ENCODE measurements at regions not wholly inside any gene's neighbourhood (a gene's known extent, or its start where the extent isn't known, plus 50 kb on each side); places are given as distances from the start of the nearest gene placed in this dataset.

DNA sequence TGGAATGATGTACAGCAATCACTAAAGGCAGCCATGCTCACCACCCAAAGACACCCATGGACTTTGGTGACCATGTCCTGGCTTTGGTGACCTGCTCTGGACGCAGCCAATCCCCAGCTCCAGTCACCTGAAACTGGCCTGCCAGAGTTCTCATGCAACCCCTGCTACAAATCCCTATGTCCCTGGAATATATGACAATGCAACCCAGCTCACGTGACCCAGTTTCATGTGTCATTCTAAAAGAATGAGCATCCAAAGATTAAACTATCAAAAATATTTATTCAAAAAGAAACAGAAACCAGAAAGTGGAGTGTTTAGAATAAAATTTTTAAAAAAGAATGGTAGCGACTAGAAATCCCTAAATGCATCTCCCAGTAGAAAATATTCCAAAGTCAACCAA is 203.3 kb upstream of the IRS2 start:
- Histone ChIP-seq H3K27ac (ENCODE audit: low read depth) (no peak overlapping the region), H3K36me3 (ENCODE audit: insufficient read depth) (no peaks in the 10 kb centered on the region), H3K9me2 (ENCODE audit: insufficient read depth) (peaks cover 5% of the 10 kb centered on the region; the same call in 1 of the 2 replicates), H3K4me2 (no peak overlapping the region), H3K27me3 (ENCODE audit: insufficient read depth) (no peaks in the 10 kb centered on the region), H3K4me1 (ENCODE audit: insufficient read depth) (no peaks in the 10 kb centered on the region), H3K4me3 (no peak overlapping the region), H3F3A (replicated peaks; ENCODE audit: low read depth) (no peaks in the 10 kb centered on the region), H3K79me2 (replicated peaks; ENCODE audit: insufficient read depth) (no peaks in the 10 kb centered on the region), H4K20me1 (replicated peaks; ENCODE audit: insufficient read depth) (no peaks in the 10 kb centered on the region), H2AFZ (no peak overlapping the region)
- no peak for DNase-seq (ENCODE audit: low spot score)
- no peaks in the 10 kb centered on the region for H3K4me1 Mint-ChIP-seq
- TF ChIP-seq JUNB (IDR thresholded peaks at IDR 0.05; ENCODE audit: unreplicated experiment) (no peak), EZH2phosphoT487 (IDR thresholded peaks at IDR 0.05; ENCODE audit: unreplicated experiment) (no peak), NANOG (IDR thresholded peaks at IDR 0.05; ENCODE audit: borderline replicate concordance) (no peak), EZH2 (IDR thresholded peaks at IDR 0.05; ENCODE audit: low read depth, unreplicated experiment) (no peak)
- TF ChIP-seq, protein P1, sequence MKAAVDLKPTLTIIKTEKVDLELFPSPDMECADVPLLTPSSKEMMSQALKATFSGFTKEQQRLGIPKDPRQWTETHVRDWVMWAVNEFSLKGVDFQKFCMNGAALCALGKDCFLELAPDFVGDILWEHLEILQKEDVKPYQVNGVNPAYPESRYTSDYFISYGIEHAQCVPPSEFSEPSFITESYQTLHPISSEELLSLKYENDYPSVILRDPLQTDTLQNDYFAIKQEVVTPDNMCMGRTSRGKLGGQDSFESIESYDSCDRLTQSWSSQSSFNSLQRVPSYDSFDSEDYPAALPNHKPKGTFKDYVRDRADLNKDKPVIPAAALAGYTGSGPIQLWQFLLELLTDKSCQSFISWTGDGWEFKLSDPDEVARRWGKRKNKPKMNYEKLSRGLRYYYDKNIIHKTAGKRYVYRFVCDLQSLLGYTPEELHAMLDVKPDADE (IDR thresholded peaks at IDR 0.05): no peak
- H3K9me3 Mint-ChIP-seq: no peaks in the 10 kb centered on the region; the same call in 2 of the 3 replicates
- ATAC-seq: no peak
- H3K36me3 Mint-ChIP-seq (ENCODE audit: low read depth): no peaks in the 10 kb centered on the region
- H3K27ac Mint-ChIP-seq: no peak overlapping the region
- no peaks in the 10 kb centered on the region for H3K27me3 Mint-ChIP-seq (ENCODE audit: insufficient read depth, low read depth, poor library complexity)
- no peak overlapping the region for H3K4me3 Mint-ChIP-seq

DNA sequence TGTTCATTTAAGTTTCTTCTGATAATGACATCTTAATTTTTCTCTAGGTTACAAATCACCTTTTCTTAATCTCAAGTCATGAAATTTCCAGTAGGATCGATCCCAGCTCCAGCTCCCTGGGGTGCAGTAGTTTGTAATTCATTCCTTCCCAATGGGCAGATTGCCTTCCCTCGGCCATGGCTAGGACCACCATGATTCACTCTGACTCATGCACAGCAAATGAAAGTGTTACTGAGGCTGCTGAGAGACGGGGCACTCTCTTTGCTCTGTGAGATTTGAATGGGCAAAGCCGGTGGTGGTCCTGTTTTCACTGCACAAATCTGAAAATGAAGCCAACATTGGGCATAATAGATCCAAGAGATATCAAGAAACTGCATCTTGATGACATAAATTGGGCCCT is 202.8 kb upstream of the IRS2 start:
- no peak for DNase-seq (ENCODE audit: low spot score)
- Mint-ChIP-seq H3K4me1 (no peaks in the 10 kb centered on the region), H3K36me3 (ENCODE audit: low read depth) (no peaks in the 10 kb centered on the region), H3K4me3 (no peak overlapping the region), H3K27ac (no peak overlapping the region), H3K9me3 (no peaks in the 10 kb centered on the region; the same call in 2 of the 3 replicates), H3K27me3 (ENCODE audit: insufficient read depth, low read depth, poor library complexity) (no peaks in the 10 kb centered on the region)
- Histone ChIP-seq H3K4me2 (no peak overlapping the region), H2AFZ (no peak overlapping the region), H3K4me1 (ENCODE audit: insufficient read depth) (no peaks in the 10 kb centered on the region), H3K9me2 (ENCODE audit: insufficient read depth) (peaks cover 5% of the 10 kb centered on the region; the same call in 1 of the 2 replicates), H3F3A (replicated peaks; ENCODE audit: low read depth) (no peaks in the 10 kb centered on the region), H3K36me3 (ENCODE audit: insufficient read depth) (no peaks in the 10 kb centered on the region), H3K27ac (ENCODE audit: low read depth) (no peak overlapping the region), H3K79me2 (replicated peaks; ENCODE audit: insufficient read depth) (no peaks in the 10 kb centered on the region), H3K27me3 (ENCODE audit: insufficient read depth) (no peaks in the 10 kb centered on the region), H3K4me3 (no peak overlapping the region), H4K20me1 (replicated peaks; ENCODE audit: insufficient read depth) (no peaks in the 10 kb centered on the region)
- TF ChIP-seq NANOG (IDR thresholded peaks at IDR 0.05; ENCODE audit: borderline replicate concordance) (no peak), ZNF462 (CRISPR knock-in tag; IDR thresholded peaks at IDR 0.05) (no peak), JUNB (IDR thresholded peaks at IDR 0.05; ENCODE audit: unreplicated experiment) (no peak), ZNF331 (CRISPR knock-in tag; IDR thresholded peaks at IDR 0.05; ENCODE audit: low read depth) (no peak), CREB1 (CRISPR knock-in tag; IDR thresholded peaks at IDR 0.05; ENCODE audit: low read depth) (no peak)
- TF ChIP-seq, protein P1 (IDR thresholded peaks at IDR 0.05): no peak
- ATAC-seq: no peak
